SH-SY5Y (cell line): ENCODE measurements at regions not wholly inside any gene's neighbourhood (a gene's known extent, or its start where the extent isn't known, plus 50 kb on each side); places are given as distances from the start of the nearest gene placed in this dataset.

Source experiments
- GATA2 ChIP-seq: IDR thresholded peaks from 2 replicates; pipeline ENCODE4 v1.6.1; 2011; ENCODE audit warnings: mild to moderate bottlenecking, low read depth, low read length
- GATA3 ChIP-seq: IDR thresholded peaks from 2 replicates; pipeline ENCODE4 v1.6.1; 2011; ENCODE audit warnings: low read depth, mild to moderate bottlenecking, low read length, moderate library complexity

DNA sequence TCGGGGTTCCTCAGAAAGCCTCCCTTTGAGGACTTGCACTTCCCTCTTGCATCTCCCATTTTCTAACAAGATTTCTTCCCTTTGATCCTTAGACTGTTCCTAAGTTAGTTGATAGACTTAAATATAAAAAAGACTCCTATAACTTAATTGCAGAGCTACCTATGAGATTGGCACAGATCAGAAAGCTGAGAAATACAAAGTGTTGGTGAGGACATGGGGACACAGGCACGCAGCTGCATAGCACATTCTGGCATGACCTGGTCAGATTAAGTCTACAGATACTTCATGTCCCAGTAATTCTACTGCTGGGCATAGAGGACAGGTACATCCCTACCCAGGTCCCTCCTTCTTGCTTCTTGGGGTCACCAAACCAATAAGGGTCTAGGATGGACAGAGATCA, 141.7 kb upstream of the LHX5 start:
- TF ChIP-seq GATA3 (no peak), GATA2 (no peak)
